ENCODE measurements at regions not wholly inside any gene's neighbourhood (a gene's known extent, or its start where the extent isn't known, plus 50 kb on each side); places are given as distances from the start of the nearest gene placed in this dataset.

- TF ChIP-seq CTCF (IDR thresholded peaks at IDR 0.05; ENCODE audit: extremely low read depth in 1 of 2, insufficient read depth in 1 of 2, low read depth in 1 of 2, low read length in 2 of 2), result no peak
- TF ChIP-seq EZH2 (IDR thresholded peaks at IDR 0.05; ENCODE audit: borderline replicate concordance, low read depth, low read length, severe bottlenecking), result no peak
- no peak for TF ChIP-seq POLR2A (IDR thresholded peaks at IDR 0.05; ENCODE audit: low read depth, low read length)
- no peak for TF ChIP-seq FOS (IDR thresholded peaks at IDR 0.05; ENCODE audit: borderline replicate concordance, insufficient read depth, low read length)
- no peak for TF ChIP-seq POLR2AphosphoS5 (IDR thresholded peaks at IDR 0.05; ENCODE audit: insufficient read depth, low read depth, low read length)
- no peak for TF ChIP-seq MYC (IDR thresholded peaks at IDR 0.05; ENCODE audit: low read depth, low read length)
Measured at GRCh38 chr19:28508666-28509065, 704.3 kb downstream of the UQCRFS1 start.

Measured in endothelial cell of umbilical vein (primary cell).